RKO (cell line): ENCODE measurements at regions not wholly inside any gene's neighbourhood (a gene's known extent, or its start where the extent isn't known, plus 50 kb on each side); places are given as distances from the start of the nearest gene placed in this dataset.
A peak's percentile ranks its signal among the peaks of the same experiment; 100 is the strongest.

Source experiments
- DNase-seq: peaks from one replicate; pipeline ENCODE4 v3.0.0-alpha.2; 2016; ENCODE audit warnings: low spot score

DNA sequence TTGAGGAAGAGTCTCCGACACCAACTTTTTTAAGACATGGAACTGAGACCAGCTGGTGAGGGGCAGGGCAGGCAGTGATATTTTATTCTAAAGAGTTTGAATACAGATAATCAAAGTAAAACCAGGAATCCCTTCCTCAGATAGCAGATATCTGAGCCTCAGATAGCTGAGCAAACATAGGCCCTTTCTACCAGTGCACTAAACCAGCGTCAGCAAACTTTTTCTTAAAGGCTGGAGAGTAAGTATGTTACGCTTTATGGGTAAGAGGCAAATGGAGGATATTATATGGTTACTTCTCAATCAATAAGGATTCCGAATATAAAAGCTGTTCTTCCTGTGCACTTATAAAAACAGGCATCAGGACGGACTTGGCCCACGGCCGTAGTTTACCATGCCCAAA lies 73.9 kb downstream of the WNT5A start:
- DNase-seq = no peak

DNA sequence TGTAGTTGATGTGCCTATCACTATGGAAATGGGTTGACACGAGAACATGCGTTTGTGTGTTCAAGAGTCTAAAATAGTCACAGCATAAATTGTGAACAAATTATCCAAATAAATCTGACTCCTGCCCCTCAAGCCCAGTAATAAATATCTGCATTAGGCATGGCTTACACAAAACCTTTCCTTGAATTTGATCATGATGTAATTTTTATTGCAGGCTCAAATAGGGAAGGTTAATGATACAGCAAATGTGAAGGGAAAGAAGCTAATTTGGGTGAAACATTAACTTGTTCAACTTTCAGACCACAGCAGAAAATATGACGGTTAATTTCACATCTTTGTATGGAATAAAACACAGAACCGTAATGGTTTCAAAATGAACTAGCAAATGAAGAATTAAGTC lies 74.6 kb downstream of the WNT5A start:
- DNase-seq = no peak

DNA sequence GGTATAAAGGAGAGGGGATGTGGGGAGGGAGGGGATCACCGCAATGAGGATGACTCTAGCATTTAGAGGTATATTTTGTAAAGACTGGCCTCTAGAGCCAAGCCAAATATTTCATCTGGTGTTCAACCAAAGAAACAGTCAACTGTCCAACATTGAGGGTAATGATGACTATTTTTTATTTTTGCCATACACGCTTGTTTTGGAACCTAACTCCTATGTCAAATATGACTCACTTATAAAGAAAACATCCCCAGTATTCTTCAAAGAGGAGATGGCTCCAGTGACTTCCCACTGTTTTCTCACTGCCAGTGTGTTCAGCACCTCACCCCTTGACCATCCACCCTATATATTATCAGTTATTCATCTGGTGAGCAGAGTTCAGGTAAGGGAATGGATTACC lies 77.3 kb downstream of the WNT5A start:
- no peak for DNase-seq

DNA sequence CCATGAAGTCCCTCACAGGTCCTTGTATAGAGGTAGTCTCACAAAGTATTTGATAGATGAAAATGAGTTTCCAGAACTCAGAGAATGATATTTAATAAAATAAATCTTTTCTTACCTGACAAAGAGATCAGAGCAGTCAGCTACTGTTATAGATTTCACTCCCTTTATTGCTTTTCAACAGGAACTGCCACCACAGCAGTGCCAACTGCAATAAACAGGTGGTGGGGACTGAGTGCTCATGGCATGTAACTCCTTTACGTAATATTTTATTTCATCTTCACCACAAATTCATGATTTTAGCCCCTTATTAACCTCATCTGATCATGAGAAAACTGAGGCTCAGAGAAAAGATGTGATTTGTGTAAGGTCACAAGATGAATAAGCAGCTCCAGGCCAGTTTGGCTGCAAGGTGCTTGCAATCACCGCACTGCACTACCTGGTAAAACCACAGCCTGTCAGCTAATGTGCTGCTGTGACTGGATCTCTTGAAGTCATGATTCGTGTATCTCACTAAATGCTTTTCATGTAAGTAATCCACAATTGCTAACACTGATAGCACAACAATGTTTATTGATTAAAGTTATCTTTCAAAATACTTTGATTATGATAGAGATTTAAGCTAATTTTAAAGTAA lies 78.8 kb downstream of the WNT5A start:
- DNase-seq = no peak

DNA sequence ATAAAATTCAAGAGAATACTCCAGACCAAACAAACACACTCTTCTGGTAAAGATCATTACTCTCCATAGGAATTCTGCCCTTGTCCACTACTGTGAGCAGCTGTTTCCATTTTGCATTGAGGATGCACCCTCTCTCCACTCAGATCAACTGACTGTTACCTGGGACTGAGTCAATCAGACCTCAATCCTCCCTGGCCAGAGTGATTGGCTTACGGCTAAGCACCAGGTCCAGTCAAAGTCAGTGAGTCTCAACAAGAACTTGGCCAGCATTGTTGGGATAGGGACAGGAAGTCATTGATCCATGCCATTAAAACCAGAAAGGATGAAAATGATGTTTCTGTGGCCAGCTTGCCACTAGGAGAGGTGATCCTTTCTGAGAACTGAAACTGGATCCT lies 79.7 kb downstream of the WNT5A start:
- no peak for DNase-seq

DNA sequence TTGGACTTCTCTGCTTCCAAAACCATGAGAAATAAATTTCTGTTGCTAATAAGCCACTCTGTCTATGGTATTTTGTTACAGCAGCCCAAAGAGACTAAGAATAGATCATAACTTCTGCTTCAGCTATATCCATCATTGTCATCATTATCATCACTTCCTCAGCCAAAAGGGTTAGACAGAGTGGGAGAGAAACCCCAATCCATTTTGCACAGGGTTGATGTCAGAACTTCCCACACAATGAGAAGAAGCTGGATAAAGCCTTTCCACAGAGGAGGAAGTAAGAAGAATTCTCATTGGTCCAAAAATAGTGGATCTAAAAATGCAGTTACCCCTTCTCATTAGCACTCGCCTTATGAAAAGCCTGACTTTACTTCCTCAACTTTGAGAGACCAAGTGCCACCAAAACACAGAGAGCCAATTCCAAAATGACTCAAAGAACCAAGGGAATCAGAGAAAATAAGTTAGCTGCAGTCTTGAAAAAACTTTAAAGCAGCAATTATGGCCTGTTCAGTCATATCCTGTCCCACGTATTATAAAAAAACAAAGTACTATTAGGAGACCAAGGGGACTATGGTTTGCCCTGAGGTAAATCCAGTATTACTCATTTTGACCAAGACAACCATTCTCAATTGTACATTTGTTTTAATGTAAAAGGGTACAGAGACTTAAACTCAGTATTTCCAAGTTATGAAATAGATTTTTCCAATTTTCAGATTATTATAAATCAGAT lies 80.2 kb downstream of the WNT5A start:
- DNase-seq = no peak

DNA sequence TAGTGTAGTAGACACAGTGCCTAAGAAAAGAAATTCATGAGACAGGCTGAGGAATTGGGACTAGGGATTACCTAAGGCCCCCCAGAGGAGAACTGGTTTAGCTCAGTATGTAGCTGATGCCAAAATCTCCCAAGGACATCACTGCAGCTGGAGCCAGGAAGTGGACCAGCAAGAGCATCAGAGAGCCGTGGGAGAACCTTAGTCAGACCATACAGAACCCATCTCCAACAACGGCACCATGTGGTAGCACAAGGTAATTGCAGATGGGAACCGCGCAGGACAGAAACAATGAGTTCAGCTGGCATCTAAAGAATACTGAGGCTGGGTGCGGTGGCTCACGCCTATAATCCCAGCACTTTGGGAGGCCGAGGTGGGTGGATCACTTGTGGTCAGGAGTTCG lies 81.7 kb downstream of the WNT5A start:
- no peak for DNase-seq

DNA sequence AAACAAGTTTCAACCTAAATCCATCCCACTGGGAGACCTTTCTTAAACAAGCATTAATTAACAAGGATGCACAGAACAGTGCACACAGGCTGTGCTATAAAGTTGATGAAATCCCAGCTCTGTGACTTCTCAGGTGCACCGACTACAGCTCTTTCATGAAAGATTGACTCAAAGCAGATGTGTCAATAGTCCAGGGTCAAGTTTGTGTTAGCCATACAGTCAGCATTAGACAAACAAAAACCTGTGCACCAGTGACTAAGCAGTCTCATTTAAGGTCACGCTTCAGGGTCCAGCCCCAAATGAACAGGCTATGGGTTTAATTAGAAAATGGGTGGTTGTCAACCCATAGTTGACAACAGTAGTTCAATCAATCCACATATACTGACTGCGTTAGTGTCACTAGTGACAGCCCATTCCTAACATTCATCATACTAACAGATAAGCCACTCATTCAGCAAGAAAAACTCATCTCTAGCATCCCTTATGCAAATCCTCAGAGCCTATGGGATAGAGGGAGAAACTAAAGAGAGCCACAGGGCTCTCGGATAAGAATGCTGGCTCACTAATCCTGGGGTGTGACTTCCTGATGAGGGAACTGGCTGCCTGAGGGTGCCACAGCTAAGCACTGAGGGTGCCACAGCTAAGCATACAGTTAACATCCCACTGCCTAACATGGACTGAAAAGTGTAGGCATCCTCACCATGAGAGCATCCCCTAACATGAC lies 84.1 kb downstream of the WNT5A start:
- DNase-seq = no peak

DNA sequence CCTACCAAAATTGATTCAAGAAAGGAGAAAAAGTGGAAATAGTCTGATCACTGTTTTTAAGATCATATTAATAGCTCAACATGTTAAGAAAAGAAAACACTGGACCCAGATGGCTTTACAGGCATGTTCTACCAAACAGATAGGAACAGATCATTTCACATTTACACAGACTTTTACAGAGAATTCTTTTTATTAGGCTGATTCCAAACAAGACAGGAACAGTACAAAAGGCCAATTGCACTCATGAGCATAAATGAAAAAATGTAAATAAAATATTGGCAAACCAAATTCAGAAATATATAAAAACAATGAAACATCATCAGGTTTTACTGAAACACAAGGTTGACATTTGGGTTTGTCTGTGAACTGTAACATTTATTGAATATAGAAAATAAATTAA lies 106.5 kb downstream of the WNT5A start:
- DNase-seq = no peak

DNA sequence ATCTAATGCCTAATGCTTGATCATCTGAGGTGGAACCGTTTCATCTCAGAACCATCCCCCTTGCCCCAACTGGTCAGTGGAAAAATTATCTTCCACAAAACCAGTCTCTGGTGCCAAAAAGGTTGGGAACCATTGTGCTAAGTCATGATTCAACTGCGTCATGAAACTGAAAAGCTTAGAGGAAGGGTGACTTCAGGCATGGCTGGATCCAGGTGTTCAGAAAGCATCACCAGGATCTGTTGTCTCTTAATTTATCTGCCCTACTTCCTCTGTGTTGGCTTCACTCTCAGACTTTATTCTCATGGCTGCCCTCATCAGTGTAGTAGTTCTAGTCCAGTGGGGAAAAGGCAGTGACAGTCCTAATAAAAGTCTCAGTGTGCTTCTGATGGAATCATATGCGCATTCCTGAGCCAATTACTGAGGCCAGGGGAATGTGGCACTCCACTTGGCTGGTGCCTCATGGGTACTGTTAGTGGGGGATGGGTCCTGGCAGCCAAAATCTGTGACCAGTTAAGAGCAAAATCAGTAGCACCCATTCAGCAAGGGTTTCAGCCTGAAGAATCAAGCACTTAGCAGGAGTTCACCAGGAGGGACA lies 110.3 kb downstream of the WNT5A start:
- DNase-seq = no peak

DNA sequence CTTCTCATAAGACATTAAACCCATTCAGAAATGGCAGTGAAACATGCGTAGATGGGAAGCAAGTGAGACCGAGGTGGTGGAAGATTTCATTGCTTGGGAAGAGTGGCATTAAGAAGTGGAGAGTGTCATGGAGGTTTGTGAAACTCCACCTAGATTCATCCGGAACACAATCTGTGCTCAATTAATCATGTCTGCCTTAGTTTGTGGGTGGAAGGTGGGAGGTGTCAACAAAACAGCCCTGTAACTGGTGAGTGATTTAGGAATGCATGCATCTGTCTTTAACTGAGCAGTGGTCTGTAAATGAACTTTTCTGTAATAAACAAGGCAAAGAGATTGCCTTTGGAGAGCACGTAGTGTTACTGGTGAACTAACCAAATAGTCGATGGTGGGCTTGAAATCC lies 113.7 kb downstream of the WNT5A start:
- DNase-seq = no peak

DNA sequence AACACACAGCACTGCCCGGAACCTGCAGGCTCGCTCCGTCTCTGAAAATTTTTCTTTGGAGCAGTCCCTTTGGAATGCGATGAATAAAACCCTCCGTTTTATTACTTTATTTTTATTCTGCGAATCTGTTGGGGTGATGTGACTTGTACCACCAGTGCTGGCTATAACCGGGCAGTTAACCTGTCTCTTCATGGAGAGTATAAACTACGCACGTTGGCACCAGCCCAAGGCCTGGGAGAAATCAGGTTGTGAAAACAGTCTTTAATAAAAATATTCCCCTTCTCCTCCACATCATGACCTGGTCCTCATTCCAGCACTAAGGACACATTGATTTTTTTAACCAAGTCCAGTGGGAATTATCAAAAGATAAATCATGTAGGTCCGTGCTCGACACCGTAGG lies 116.8 kb downstream of the WNT5A start:
- DNase-seq = no peak

DNA sequence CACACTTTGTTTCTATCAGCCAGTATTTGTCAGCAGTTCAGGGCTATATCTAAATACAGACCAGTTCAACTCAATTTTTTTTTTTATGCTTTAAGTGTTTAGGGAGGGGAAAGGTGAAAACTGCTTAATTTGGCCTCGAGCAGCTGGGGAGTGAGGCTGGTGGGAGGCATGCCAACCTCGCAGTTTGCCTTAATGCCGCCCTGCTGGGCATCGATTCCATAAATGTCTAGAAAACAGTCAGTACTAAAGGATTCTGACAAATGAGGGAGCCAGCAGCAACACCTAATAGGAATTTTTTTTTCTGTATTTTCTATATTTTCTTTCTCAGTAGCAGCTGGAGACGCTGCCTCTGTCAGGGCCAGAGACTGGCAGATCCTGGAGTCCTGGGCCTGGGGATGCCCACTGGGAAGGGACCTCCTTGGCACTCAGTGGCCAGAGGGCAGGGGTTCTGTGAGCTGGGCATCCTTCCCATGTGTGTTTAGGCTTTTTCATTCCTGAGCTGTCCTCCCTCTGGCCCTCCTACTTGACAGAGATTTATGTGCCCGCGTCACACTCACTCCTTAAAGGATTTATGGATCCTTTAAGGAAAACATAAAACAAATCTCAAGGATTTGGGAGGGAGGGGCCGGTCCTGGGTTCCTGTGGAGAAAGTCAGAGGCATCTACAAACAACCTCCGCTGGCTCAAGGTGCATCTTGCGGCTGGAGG lies 117.8 kb downstream of the WNT5A start:
- no peak for DNase-seq

DNA sequence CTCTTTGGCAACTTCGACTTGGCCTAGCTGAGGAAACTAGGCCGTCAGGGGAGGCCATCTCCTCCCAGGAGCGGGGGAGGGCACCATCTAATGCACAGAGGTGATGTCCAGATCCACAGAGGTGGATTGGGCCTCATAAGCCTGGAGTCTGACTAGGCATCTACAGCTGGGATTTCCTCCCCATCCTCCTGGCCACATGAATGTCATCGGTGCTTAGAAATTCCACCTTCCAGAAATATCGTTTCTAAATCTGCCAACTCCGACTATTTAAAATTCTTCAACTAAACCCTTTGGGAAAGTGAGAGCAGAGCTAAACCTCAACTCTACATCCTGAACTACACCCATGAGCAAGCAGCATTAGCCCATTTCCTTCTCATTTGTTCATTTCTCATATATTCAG lies 118.7 kb downstream of the WNT5A start:
- DNase-seq = no peak

DNA sequence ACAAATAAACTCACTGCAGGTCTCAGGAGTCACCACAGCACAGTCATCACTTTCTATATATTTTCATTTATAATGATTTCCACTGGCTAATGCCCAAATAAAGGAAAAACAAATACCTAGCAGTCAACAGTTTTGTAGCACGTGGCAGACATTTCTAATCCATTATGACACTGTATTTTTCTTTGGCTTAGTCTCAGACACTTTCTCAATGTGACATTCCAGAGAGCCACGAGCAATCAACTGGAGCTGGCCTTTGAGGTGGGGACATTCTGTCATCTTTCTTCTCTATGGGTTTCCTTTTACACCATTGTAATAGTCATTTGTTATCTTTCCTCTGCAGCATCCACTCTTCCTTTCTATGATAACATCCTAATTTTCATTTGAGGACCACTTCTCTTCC lies 119.7 kb downstream of the WNT5A start:
- DNase-seq = no peak

DNA sequence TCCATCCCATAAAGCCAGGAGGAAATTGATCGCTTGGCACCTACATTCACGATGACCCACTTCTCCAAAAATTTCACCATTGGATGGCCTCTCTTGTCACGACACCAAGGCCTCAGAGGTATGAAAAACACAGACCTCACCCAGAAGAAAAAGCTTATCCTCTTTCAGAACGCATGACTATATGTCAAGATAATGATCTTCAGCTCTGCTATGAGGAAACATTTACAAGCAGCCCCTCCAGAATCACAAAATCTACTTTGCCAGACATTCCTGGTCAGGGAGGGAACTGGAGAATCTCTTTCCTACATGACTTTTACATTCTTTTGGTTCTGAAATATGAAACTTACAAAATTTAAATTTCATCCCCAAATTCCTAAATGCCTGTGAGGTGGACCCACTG lies 122.7 kb downstream of the WNT5A start:
- no peak for DNase-seq

DNA sequence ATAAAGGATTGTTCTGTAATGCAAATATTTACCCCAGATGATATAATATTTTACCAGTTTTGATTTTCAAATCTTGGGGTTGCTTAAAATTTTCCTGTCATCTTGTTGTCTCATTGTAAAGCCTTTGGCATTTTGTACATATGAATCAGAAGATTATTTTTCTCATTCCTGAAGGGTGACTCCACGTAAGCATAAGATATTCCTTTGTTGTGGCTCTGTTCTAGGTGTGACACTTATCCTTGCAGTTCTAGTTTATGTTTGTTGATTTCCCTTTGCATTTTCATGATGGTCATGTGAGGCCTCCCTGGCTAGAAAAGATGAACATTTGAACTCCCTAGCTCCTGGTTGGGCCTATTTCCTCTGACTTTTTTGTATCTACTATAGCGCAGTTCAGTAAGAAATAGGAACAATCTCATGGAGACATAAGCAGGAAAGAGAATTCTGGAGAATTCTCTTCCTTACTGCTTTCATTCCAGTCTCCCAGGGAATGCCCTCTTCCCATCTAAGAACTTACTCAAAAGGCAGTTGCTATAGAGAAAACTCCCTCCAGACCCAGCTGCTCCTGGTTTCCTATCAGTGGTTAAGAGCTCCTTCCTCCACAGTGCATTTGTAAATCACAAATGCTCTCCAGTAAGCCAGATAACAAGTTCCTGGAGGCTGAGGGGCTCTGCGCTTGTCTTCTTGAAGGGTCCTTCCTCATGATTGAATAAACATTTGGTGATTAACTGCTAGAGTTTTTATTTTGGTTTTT lies 124.7 kb downstream of the WNT5A start:
- peak; percentile 0 for DNase-seq

DNA sequence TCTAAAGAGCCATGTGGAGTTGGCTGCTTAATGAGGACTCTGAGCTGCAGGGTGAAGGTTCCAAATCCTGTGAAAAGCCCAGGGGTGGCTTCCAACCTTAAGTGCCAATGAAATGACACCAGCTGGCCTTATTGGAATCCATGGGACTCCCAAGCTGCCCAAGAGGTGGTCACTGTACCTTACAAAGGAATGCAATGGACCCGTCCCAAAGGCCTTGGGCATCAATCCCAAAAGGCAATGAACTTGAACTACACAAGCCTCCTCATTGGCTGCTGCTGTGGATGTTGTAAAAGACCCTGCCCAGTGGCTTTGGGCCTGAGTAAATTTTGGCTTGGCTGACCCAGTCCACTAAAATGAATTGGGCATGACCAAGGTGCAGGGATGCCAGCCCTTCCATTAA lies 129.3 kb downstream of the WNT5A start:
- DNase-seq = no peak

DNA sequence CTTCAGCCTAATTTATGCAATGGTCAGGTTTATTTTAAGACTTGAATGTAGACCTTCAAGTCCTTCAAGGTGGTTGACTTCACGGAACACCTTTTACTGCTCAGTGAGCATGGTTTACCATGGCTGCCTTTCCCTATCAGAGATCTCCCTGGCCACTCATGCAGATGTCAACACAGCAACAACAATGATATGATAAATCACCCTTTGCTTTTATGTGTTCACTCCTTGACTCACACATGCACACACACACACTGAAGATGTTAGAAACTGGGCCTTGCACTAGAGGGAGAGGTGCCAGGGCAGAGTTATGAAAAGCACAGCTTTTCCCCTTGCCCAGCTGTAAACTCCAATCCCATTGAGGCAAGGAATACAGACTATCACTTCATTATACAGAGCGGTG lies 134.4 kb downstream of the WNT5A start:
- DNase-seq = no peak

DNA sequence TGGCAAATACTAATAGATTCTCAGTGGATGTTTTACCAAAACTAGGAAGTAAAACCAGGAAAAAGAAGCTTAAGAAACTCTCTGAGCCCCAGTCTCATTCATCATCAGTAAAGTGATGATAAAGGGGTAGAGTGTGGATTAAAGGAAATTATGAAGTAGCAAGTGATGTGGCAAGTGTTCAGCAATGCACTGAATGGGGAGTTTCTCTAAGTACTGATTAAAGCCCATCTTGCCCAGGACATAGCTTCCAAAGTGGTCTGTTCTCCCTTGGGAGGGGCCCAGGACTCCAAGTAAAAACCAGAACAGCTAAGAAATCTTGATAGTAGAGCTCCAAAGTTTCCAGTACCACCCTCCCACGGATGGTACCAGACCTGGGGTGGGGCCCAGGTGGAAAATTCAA lies 137.3 kb downstream of the WNT5A start:
- DNase-seq = no peak

DNA sequence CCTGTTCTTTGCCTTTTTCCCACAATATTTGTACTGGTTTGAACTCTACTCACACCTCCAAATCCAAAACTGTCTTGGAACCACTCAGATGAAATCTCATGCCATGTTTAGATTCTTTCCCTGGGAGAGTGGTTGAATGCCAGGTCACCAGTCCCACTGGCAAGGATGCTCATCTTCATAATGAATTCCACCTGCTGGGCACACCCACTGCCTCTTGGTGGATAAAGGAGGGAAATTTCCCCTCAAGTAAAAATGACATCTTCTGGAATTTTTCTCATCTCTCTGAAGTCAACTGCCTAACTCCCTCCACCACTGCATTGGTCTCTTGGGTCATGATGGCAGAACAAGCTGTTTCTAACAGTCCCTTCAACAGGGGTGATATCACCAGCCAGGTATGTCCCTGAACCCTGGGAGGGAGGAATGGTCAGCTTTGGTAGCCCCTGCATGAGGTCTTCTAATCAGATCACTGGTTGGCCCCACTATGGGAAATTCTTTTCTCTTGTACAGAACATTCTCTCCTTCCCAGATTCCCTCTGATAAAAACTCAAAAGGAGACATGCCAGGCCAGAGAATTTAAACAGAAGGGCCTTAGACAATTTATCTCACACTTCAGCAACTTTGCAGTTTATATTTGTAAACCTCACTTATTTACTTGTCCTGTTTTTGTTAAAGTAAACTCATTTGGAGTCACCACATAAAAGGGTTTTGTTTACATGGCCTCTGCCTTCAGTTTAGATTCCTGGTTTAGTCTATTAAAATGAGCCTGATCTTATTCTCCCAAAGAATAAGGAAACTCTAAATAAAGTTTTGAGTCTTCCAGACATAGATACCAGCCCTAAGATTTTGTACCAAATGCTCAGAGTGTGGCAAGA lies 143.4 kb downstream of the WNT5A start:
- no peak for DNase-seq
